Thoracic aorta (tissue), 2 donors: ENCODE measurements at regions not wholly inside any gene's neighbourhood (a gene's known extent, or its start where the extent isn't known, plus 50 kb on each side); places are given as distances from the start of the nearest gene placed in this dataset.

ENCODE experiments used
- ATAC-seq: fragments of 150-250 bp; one replicate; pipeline ENCODE4 v1.8.0; 2017; ENCODE audit warnings: low read depth; ENCODE audit not compliant: insufficient number of reproducible peaks, low FRiP score
- DNase-seq: peaks from one replicate; pipeline ENCODE4 v3.0.0-alpha.2; 2020; ENCODE audit warnings: low spot score
- H3K27ac ChIP-seq, 2 donors: fragments of 200-600 bp; sonication (generic); 1 replicate in 1 of 2; 2 replicates in 1 of 2; pipeline ENCODE4 v1.5.1; 2016; ENCODE audit warnings: mild to moderate bottlenecking in 2 of 2, moderate library complexity in 2 of 2
- H3K27me3 ChIP-seq: fragments of 200-600 bp; sonication (generic); replicated peaks from 2 replicates; pipeline ENCODE4 v1.6.0; 2016; ENCODE audit warnings: mild to moderate bottlenecking; ENCODE audit not compliant: insufficient read depth
- H3K36me3 ChIP-seq: fragments of 200-600 bp; sonication (generic); one replicate; pipeline ENCODE4 v1.5.1; 2016
- H3K4me1 ChIP-seq, 2 donors: fragments of 200-600 bp; sonication (generic); 1 replicate in 1 of 2; 2 replicates in 1 of 2; pipeline versions ENCODE4 v1.5.1 to v1.6.0; 2016; ENCODE audit warnings: low read depth in 2 of 2, mild to moderate bottlenecking in 1 of 2; ENCODE audit not compliant: control insufficient read depth in 1 of 2
- H3K4me3 ChIP-seq: fragments of 200-600 bp; sonication (generic); 2 replicates; pipeline ENCODE4 v1.5.1; 2016; ENCODE audit warnings: mild to moderate bottlenecking
- H3K9me3 ChIP-seq: fragments of 200-600 bp; sonication (generic); 2 replicates; pipeline ENCODE4 v1.5.1; 2016
- TF ChIP-seq, protein P1 (sequence below): fragments of 200-600 bp; sonication (generic); IDR thresholded peaks from one replicate; pipeline ENCODE4 v1.5.1; 2019; ENCODE audit warnings: antibody characterized with exemption

DNA sequence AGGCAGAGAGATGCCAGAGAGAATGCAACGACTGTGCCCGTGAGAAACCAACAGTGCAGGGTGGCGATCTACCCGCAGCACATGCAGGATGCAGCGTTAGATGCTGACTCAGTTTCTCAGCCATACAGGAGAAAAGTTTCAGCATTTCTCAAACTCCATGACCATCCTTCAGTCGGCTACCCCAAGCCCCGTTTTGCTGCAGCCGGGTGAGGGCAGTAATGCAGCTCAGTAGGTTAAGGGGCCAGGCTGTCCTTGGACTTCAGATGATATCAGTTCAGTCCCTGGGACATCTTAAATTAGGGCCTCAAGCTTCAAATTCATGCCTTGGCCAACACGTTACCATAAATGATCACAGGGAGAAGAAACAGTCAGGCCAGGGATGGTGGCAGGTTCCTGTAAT is 125.5 kb downstream of the PALM2AKAP2 start:
- H3K27me3 ChIP-seq: no peaks in the 10 kb centered on the region
- DNase-seq (no peak), ATAC-seq (no peak)
- no peak overlapping the region for H3K27ac ChIP-seq
- no peaks in the 10 kb centered on the region for H3K36me3 ChIP-seq
- peaks cover 0 to 6% of the 10 kb centered on the region in 2 donors for H3K4me1 ChIP-seq
- TF ChIP-seq, protein P1, sequence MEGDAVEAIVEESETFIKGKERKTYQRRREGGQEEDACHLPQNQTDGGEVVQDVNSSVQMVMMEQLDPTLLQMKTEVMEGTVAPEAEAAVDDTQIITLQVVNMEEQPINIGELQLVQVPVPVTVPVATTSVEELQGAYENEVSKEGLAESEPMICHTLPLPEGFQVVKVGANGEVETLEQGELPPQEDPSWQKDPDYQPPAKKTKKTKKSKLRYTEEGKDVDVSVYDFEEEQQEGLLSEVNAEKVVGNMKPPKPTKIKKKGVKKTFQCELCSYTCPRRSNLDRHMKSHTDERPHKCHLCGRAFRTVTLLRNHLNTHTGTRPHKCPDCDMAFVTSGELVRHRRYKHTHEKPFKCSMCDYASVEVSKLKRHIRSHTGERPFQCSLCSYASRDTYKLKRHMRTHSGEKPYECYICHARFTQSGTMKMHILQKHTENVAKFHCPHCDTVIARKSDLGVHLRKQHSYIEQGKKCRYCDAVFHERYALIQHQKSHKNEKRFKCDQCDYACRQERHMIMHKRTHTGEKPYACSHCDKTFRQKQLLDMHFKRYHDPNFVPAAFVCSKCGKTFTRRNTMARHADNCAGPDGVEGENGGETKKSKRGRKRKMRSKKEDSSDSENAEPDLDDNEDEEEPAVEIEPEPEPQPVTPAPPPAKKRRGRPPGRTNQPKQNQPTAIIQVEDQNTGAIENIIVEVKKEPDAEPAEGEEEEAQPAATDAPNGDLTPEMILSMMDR: no peak
- H3K4me3 ChIP-seq: no peak overlapping the region
- H3K9me3 ChIP-seq: no peaks in the 10 kb centered on the region

DNA sequence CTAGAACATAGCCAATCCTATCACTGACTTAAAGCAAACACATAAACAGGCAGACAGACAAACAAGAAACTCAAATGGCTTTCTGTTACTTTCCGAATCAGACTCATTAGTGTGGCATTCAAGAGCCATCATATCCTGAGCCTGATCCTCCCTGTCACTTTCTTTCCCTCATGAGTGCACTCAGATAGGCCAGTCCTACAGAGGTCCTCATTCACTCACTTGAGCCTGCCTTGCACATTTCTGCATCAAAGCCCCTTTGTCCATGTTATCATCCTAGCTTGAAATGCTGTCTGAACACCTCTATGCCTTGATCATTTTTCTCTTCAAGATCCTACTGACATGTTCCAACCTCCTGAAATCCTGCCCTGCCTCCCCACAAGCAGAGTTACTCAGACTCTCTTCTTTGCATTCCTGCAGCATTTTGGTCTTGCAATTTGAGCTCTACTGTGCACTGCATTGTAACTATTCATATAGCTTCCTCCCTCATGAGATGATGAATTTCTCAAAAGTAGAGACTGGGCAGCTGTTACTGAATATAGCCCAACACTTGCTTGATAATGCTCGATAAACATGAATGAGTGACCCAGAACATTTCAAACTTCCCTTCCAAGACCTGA is 126.9 kb downstream of the PALM2AKAP2 start:
- TF ChIP-seq, protein P1: no peak
- peaks cover 8 to 15% of the 10 kb centered on the region in 2 donors for H3K4me1 ChIP-seq
- ATAC-seq (no peak), DNase-seq (no peak)
- no peaks in the 10 kb centered on the region for H3K27me3 ChIP-seq
- no peak overlapping the region for H3K4me3 ChIP-seq
- H3K9me3 ChIP-seq: no peaks in the 10 kb centered on the region
- H3K36me3 ChIP-seq: no peaks in the 10 kb centered on the region
- H3K27ac ChIP-seq: no peak overlapping the region

DNA sequence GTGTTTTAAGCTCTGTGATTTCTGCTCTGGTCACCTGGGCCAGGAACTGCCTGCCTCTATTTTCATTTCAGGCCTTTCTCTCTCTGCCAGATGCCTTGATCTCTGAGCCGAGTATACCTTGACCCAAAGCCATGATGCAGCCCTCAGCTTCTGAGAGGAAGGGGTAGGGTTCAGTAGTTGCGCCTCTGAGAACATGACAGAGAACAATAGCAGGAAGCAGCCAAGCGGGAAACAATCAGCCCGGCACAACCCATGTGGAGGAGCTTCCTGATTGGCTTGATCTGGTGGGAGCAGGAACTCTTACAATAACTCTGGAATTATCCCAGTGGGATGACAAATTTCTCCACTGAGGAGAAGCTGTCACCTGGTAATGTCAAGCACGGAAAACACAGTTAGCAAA is 127.4 kb downstream of the PALM2AKAP2 start:
- peaks cover 8 to 15% of the 10 kb centered on the region in 2 donors for H3K4me1 ChIP-seq
- DNase-seq (no peak), ATAC-seq (no peak)
- no peaks in the 10 kb centered on the region for H3K9me3 ChIP-seq
- H3K36me3 ChIP-seq: no peaks in the 10 kb centered on the region
- no peak overlapping the region for H3K27ac ChIP-seq
- TF ChIP-seq, protein P1: no peak
- H3K27me3 ChIP-seq: no peaks in the 10 kb centered on the region
- no peak overlapping the region for H3K4me3 ChIP-seq

DNA sequence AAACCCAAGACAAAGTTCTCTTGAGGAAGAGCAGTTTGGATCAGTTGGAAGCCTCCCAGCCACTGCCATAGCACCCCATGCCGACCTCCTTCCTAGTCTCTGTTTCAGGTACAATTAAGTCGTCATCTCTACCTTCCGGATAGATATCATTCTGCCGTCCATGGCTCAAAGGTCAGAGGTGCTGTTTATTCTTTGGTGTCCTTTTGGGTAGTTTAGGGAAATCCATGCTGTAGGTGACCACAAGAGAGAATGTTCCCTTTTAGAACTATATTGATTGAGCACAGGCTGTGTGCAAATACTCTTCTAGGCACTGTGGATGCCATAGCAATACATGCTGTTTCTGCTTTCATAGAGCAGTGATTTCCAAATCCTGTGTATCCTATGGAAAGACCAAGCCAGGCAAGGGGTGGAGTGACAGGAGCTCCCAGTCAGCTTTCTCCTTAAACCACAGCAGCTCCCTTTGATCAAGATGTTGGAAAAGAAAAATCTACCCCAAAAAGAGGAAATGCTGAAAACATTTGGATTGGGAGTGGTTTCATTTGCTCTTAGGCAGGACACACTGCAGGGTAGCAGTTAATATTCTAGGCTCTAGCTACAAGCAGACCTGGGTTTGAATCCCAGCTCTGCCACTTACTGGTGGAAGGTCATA is 127.9 kb downstream of the PALM2AKAP2 start:
- no peak overlapping the region for H3K27ac ChIP-seq
- TF ChIP-seq, protein P1: no peak

DNA sequence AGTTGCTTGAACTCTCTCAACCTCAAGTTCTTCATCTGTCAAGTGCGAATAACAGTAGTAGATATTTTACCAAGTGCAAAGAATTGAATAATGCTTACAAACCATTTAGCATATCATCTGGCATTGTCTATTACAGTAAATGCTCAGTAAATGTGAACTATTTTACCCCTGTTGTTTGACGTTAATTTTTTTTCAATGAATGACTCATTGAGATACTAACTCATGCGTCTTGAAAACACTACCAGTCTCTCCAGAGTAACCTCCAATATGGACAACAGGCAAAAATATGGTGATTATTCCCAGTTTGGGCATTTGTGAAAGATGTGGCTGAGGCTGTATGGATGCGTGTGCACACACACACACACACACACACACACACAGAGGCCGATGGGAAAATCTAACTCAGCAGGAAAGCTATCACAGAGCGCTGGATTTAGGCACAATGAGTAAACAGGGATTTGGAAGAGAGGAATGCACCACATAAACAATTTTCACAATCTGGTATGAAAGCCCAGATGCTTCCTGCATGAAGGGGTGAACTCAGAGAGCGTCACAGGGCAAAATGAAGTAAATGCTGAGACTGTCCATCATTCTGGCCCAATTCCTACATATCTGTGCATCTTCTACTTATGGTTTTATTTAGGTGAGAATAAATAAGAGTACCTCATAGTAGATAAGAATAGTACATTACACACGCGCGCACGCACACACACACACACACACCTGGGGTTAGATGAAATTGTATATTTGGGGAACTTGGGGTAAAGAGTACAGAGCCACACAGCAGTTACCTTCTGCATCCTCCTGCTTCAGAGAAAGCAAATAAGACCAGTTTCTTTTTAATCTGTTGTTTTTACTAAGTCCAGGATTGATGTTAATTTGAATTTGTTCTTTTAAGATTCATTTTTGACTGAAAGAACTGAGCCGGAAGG is 128.7 kb downstream of the PALM2AKAP2 start:
- Histone ChIP-seq H3K4me1 (peaks cover 14 to 19% of the 10 kb centered on the region in 2 donors), H3K27me3 (no peaks in the 10 kb centered on the region), H3K4me3 (no peak overlapping the region), H3K27ac (no peak overlapping the region), H3K36me3 (no peaks in the 10 kb centered on the region), H3K9me3 (no peaks in the 10 kb centered on the region)
- DNase-seq (no peak), ATAC-seq (no peak)
- TF ChIP-seq, protein P1: no peak

More for the DNA sequence above, 127.9 kb downstream of the PALM2AKAP2 start:
- H3K9me3 ChIP-seq: no peaks in the 10 kb centered on the region
- DNase-seq: no peak
- ATAC-seq: no peak
- H3K4me1 ChIP-seq: peaks cover 10 to 17% of the 10 kb centered on the region in 2 donors
- no peaks in the 10 kb centered on the region for H3K27me3 ChIP-seq
- H3K4me3 ChIP-seq: no peak overlapping the region
- no peaks in the 10 kb centered on the region for H3K36me3 ChIP-seq
